SK-MEL-5 (cell line): ENCODE measurements at regions not wholly inside any gene's neighbourhood (a gene's known extent, or its start where the extent isn't known, plus 50 kb on each side); places are given as distances from the start of the nearest gene placed in this dataset.

Experiments
- DNase-seq: peaks from one replicate; pipeline ENCODE4 v3.0.0-alpha.2; 2016; ENCODE audit warnings: low read depth, low spot score
- in situ Hi-C: cut with HindIII; loops from 2 replicates; pipeline ENCODE4 v1.10.0; 2016; ENCODE audit warnings: low sequenced_read_pairs, high pct_unique_total_duplicates, low pct_unique_long_range_greater_than_20kb

- in situ Hi-C loops = no loop called here
- no peak for DNase-seq
Observed at GRCh38 chr2:128997166-128997866, 678.6 kb upstream of the HS6ST1 start.

DNA sequence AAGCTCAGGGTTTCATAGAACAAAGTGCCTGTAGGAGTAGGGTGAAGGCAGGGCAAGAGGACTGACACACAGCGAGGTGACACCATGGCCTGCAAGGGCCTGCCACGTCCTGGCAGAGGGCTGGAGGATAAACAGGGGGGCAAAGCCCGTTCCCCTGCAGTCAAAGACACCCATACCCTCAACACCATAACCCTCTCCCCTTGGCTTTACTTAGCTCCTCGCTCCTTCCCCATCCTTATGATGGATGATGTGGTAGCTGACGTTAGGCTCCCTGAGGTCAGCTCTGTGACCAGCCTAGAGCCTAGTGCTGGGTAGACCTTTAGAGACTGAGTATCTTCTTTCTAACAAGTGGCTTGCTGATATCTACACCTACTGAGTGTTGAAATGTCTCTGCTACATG lies 683.3 kb upstream of the HS6ST1 start:
- in situ Hi-C loops = no loop called here
- no peak for DNase-seq

DNA sequence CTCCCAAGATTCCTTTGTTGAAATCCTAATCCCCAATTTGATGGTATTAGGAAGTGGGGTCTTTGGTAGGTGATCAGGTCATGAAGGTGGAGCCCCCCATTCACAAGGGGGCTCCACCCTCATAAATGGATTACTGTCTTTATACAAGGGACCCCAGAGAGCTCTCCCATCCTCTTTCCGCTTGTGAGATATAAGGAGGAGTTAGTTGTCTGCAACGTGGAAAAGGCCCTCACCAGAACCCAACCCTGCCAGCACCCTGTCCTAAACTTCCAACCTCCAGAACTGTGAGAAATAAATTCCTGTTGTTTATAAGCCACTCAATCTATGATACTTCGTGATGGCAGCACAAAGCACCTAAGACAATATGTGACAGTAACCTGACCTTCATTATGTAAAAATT lies 684.1 kb upstream of the HS6ST1 start:
- in situ Hi-C loops = no loop called here
- DNase-seq = no peak

GRCh38 chr2:129004485-129004884 lies 685.8 kb upstream of the HS6ST1 start:
- DNase-seq = no peak
- in situ Hi-C loops = no loop called here

GRCh38 chr2:129004940-129005490 lies 686.3 kb upstream of the HS6ST1 start:
- in situ Hi-C loops = no loop called here
- no peak for DNase-seq

GRCh38 chr2:129006135-129006886 lies 687.6 kb upstream of the HS6ST1 start:
- DNase-seq = no peak

GRCh38 chr2:129006901-129007300 lies 688.2 kb upstream of the HS6ST1 start:
- in situ Hi-C loops = no loop called here
- DNase-seq = no peak

More at GRCh38 chr2:129006135-129006886, 687.6 kb upstream of the HS6ST1 start:
- in situ Hi-C loops = no loop called here

DNA sequence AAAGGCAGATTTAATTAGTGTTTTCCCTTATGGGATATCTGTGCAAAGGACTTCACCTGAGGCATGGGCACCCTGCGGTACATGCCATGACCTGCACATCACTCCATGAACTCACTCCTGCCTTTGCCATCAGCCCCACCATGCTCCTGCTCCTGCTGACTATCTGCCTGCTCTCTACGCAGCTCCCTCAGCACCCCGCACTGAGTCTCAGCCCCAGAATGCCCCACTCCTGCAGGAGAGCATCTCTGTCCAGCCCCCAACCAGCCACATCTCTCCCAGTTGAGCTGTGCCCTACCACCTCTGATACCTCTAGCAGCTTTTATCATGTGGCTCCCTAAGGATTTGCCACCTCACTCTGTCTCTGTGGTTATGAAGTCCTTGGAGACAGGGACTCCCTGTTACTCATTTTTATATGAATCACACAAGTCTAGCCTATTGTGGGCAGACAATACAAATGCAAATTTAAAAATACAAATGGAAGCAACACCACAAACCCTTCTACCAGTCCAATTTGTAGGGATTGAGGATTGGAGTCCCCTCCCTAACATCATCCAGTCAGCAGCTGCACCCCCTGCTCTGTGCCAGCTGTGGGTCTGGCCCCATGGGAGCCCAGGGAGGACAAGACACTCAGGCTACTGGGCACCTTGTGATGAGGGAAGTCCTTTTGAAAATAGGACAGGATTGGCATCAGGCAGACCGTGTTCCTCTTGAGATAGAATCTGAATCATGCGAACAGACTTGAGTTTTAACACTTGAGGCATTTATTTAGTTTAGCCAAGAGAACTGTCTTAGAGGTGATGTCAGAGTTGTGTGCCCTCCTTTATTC lies 689.6 kb upstream of the HS6ST1 start:
- in situ Hi-C loops = no loop called here
- no peak for DNase-seq

DNA sequence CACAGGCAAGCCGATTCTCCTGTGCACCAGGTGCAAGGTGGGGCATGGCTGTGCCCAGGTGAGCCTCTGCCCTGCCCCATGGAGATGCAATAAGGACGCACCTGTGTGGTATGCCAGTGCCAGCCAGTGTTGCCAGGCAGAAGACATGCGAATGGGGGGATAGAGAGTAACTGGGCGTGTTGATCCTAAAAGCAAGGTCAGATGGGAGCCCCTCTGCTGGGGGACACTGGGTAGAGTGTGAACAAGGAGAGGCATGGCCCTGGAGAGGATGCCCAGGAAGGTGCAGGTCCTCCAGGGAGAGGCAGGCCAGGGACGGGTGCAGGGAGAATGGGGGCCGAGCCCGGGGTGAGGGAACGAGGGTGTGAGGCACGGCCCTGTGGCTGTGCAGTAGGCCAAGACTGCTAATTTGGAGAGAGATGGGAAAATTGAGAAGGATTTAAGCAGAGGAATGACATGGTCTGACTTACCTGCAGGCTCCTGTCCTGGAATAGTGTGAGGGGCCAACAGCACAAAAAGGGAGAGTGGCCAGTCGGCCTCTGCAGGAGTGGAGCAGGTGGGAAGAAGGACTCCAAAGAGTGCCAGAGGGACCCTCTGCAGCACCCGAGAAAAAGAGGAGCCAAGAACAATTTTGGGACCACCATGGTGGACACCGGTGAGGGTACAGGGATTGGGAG lies 690.4 kb upstream of the HS6ST1 start:
- no peak for DNase-seq
- in situ Hi-C loops = no loop called here

DNA sequence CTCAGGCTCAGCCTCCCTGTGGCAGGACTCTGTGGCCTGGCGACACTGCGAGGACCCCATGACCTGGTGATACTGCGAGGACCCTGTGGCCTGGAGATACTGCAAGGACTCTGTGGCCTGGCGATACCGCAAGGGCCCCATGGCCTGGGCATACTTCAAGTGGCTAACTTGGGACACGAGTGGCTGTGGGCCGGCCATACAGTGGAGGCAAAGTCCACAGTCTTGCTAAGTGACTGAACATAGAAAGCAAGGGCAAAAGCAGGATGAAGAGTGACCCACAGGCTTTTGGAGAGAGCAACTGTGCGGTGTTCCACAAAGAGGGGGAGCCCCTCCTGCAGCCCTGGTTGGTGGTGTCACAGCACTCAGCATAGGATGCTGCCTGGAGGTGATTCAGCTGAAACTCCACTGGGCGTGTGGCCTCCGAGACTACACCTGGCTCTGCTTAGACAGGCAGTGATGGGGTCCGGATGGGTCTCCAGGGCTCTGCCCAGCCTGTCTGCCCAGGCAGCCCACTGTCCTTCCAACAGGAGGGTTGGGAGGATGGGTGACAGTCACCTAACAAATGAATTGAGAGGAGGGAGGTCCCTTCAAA lies 691.0 kb upstream of the HS6ST1 start:
- in situ Hi-C loops = no loop called here
- no peak for DNase-seq

DNA sequence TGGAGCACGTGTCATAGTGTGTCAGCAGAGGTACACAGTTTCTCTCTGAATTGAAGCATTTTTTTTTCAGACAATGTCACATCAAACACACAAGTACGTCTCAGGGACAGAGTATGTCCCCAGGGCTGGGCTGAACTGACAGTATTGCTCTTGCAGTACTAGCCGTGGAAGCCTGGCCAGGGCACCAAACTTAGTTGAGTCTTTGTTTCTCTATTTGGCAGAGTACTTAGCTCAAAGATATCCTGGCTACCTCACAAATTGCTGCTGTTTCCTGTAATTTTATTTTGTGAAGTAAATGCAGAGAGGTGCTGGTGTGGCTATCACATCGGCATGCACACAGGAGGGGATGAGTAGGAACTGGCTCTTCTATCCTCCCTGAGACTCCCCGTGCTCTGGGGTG lies 691.6 kb upstream of the HS6ST1 start:
- in situ Hi-C loops = no loop called here
- DNase-seq = no peak

DNA sequence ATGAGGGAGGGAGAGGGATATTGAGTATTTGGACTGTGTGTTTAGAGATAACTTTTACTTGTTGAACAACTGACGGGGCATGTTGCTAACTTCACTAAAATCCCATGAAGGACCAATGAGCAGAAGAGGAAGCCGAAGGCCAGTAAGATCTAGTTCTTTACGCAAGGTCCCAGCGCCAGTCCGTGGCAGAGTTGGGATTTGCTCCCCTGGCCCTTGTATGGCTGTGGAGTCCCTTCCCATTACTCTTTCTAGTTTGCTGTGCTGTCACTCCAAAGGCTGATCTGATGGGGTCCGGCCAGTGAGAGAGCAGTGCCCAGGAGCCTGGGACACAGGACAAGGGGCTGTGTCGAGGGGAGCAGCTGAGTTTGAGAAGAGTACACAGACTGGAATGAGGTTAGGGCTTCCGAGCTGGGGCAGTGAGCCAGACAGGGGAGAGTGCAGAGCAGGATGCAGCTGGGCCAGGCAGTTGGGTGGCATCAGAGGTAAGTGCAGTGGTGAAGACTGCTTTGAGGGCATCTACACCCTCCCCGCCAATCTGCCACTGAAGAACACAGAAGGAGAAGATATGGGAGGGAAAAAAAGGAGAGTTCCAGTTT lies 692.9 kb upstream of the HS6ST1 start:
- no peak for DNase-seq
- in situ Hi-C loops = no loop called here

- in situ Hi-C loops = no loop called here
- DNase-seq = no peak
Observed at GRCh38 chr2:129014432-129014831, 695.8 kb upstream of the HS6ST1 start.

- DNase-seq = no peak
- in situ Hi-C loops = no loop called here
Observed at GRCh38 chr2:129015397-129016285, 697.0 kb upstream of the HS6ST1 start.

DNA sequence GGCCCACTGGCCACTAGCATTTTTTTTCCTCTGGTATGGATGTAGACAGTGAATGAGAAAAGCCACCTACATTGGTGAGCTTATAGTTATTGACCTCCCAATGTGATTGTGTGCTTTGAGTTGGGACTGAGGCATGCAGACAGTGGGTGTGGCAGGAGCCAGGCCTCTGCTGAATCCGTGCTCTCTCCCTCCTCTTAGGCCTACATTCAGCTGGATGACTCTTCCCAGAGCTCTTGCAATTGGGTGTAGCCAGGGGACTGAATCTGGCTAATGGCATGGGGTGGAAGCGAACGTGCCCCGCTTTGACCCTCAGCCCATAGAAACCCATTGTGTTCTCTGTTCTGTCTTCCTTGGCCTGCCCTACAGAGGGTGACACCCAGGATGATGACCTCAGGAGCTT lies 698.3 kb upstream of the HS6ST1 start:
- DNase-seq = no peak
- in situ Hi-C loops = no loop called here

GRCh38 chr2:129024796-129025195 lies 706.1 kb upstream of the HS6ST1 start:
- in situ Hi-C loops = no loop called here
- DNase-seq = no peak
